H1 (cell line): ENCODE measurements at regions not wholly inside any gene's neighbourhood (a gene's known extent, or its start where the extent isn't known, plus 50 kb on each side); places are given as distances from the start of the nearest gene placed in this dataset.

Experiments used
- CTCF ChIA-PET: fragments of 300-600 bp; sonication (Branson Sonifier 250); formaldehyde crosslinking; loops from one replicate; lab custom pipeline; 2021; ENCODE audit not compliant: partially characterized antibody; lab: Charles Lee
- POLR2A ChIA-PET: fragments of 300-600 bp; sonication (Branson Sonifier 250); formaldehyde crosslinking; loops from one replicate; lab custom pipeline; 2021; ENCODE audit warnings: inconsistent platforms; ENCODE audit not compliant: partially characterized antibody; lab: Charles Lee
- DNase-seq, 2 experiments: peaks; one replicate each; pipeline versions ENCODE4 v3.0.0 to v3.0.0-alpha.2; 2010 to 2022; ENCODE audit warnings: low spot score in 2 of 2, low read depth in 1 of 2, mixed read lengths in 1 of 2
- FAIRE-seq: peaks from 2 replicates; lab custom pipeline; 2011; peaks lifted over from hg19 to GRCh38; lab: Jason Lieb, UNC
- H2AFZ ChIP-seq: 2 replicates; pipeline ENCODE4 v1.8.1; 2012; ENCODE audit warnings: low read length, inconsistent platforms
- H2AK5ac ChIP-seq: 2 replicates; pipeline ENCODE4 v1.6.1; 2013; ENCODE audit warnings: low read depth, low read length
- H2BK120ac ChIP-seq: replicated peaks from 2 replicates; pipeline ENCODE3; 2013; ENCODE audit warnings: low read depth, low read length, inconsistent platforms
- H2BK12ac ChIP-seq: 2 replicates; pipeline ENCODE4 v1.6.1; 2013; ENCODE audit warnings: low read depth, low read length
- H2BK15ac ChIP-seq: 2 replicates; pipeline ENCODE4 v1.6.1; 2013; ENCODE audit warnings: low read length
- H2BK20ac ChIP-seq: 2 replicates; pipeline ENCODE4 v1.6.1; 2013; ENCODE audit warnings: low read length
- H2BK5ac ChIP-seq: 2 replicates; pipeline ENCODE4 v1.6.1; 2013; ENCODE audit warnings: low read depth, low read length
- H3K14ac ChIP-seq: 2 replicates; pipeline ENCODE4 v1.6.1; 2013; ENCODE audit warnings: inconsistent platforms; ENCODE audit not compliant: insufficient read length
- H3K18ac ChIP-seq: 2 replicates; pipeline ENCODE4 v1.6.1; 2013; ENCODE audit warnings: low read length; ENCODE audit errors: extremely low read depth
- H3K23ac ChIP-seq: 2 replicates; pipeline ENCODE4 v1.6.1; 2013; ENCODE audit warnings: inconsistent platforms; ENCODE audit not compliant: insufficient read length
- H3K23me2 ChIP-seq: 2 replicates; pipeline ENCODE4 v1.6.1; 2013; ENCODE audit warnings: low read depth, low read length
- H3K27ac ChIP-seq: 2 replicates; pipeline ENCODE4 v1.6.1; 2011; ENCODE audit warnings: low read depth, low read length, inconsistent platforms
- H3K27me3 ChIP-seq, 4 experiments: replicated peaks in 1 of 4; 1 replicate in 1 of 4; 2 replicates in 3 of 4; pipeline versions ENCODE4 v1.6.1 to v1.8.1; 2011 to 2013; ENCODE audit warnings: low read length in 3 of 4, mild to moderate bottlenecking in 3 of 4, inconsistent platforms in 2 of 4, mixed read lengths in 2 of 4, moderate library complexity in 1 of 4; ENCODE audit not compliant: control insufficient read depth in 3 of 4, insufficient read depth in 3 of 4; ENCODE audit errors: extremely low read depth in 1 of 4
- H3K36me3 ChIP-seq, 4 experiments: 2 replicates each; pipeline versions ENCODE4 v1.6.1 to v1.8.1; 2011 to 2013; ENCODE audit warnings: mild to moderate bottlenecking in 4 of 4, low read length in 3 of 4, moderate library complexity in 2 of 4, control low read depth in 1 of 4, inconsistent platforms in 1 of 4; ENCODE audit not compliant: insufficient read depth in 4 of 4, control insufficient read depth in 2 of 4
- H3K4ac ChIP-seq: replicated peaks from 2 replicates; pipeline ENCODE3; 2013; ENCODE audit warnings: low read length, low read depth, mixed read lengths, inconsistent platforms; ENCODE audit not compliant: insufficient read length
- H3K4me1 ChIP-seq, 4 experiments: replicated peaks in 1 of 4; 1 replicate in 1 of 4; 2 replicates in 3 of 4; pipeline versions ENCODE4 v1.6.1 to v1.8.1; 2011 to 2013; ENCODE audit warnings: low read length in 3 of 4, inconsistent platforms in 2 of 4, mixed read lengths in 1 of 4; ENCODE audit not compliant: insufficient read depth in 4 of 4, control insufficient read depth in 3 of 4
- H3K4me2 ChIP-seq, 2 experiments: 2 replicates each; pipeline versions ENCODE4 v1.6.1 to v1.8.1; 2011 to 2013; ENCODE audit warnings: low read depth in 2 of 2, low read length in 2 of 2, control low read depth in 1 of 2, inconsistent platforms in 1 of 2, mild to moderate bottlenecking in 1 of 2; ENCODE audit not compliant: insufficient read depth in 1 of 2
- H3K4me3 ChIP-seq, 4 experiments: fragments of 200-600, 300-600 bp in 1 of 4; sonication (generic), shearing (Covaris generic), sonication (Bioruptor Twin) in 1 of 4; 2 replicates each; pipeline versions ENCODE4 v1.5.1 to v1.8.1; 2011 to 2016; ENCODE audit warnings: low read length in 4 of 4, low read depth in 3 of 4, control low read depth in 2 of 4, inconsistent platforms in 2 of 4, mild to moderate bottlenecking in 2 of 4, mixed read lengths in 1 of 4, moderate library complexity in 1 of 4; ENCODE audit not compliant: insufficient read depth in 2 of 4; ENCODE audit errors: extremely low read depth in 1 of 4
- H3K56ac ChIP-seq: replicated peaks from 2 replicates; pipeline ENCODE3; 2013; ENCODE audit warnings: low read depth, mild to moderate bottlenecking, mixed read lengths, low read length, inconsistent platforms; ENCODE audit not compliant: insufficient read length
- H3K79me1 ChIP-seq: 2 replicates; pipeline ENCODE4 v1.6.1; 2013; ENCODE audit warnings: low read depth, low read length, control low read depth
- H3K79me2 ChIP-seq, 2 experiments: 2 replicates each; pipeline versions ENCODE4 v1.6.1 to v1.8.1; 2012 to 2013; ENCODE audit warnings: low read length in 2 of 2, mild to moderate bottlenecking in 2 of 2, inconsistent platforms in 1 of 2; ENCODE audit not compliant: insufficient read depth in 2 of 2, control insufficient read depth in 1 of 2
- H3K9ac ChIP-seq, 4 experiments: replicated peaks in 1 of 4; 1 replicate in 1 of 4; 2 replicates in 3 of 4; pipeline versions ENCODE4 v1.6.1 to v1.8.1; 2011 to 2013; ENCODE audit warnings: low read depth in 3 of 4, low read length in 3 of 4, control low read depth in 2 of 4, mild to moderate bottlenecking in 2 of 4, moderate library complexity in 2 of 4, inconsistent platforms in 1 of 4; ENCODE audit errors: extremely low read depth in 1 of 4
- H3K9me3 ChIP-seq, 2 experiments: 2 replicates each; pipeline versions ENCODE4 v1.6.1 to v1.8.1; 2012 to 2013; ENCODE audit warnings: mild to moderate bottlenecking in 2 of 2, moderate library complexity in 2 of 2, control low read depth in 1 of 2, inconsistent platforms in 1 of 2, low read depth in 1 of 2, low read length in 1 of 2, mixed read lengths in 1 of 2; ENCODE audit not compliant: insufficient read depth in 2 of 2
- H4K20me1 ChIP-seq, 2 experiments: replicated peaks in 1 of 2; 2 replicates each; pipeline versions ENCODE3 to v1.8.1; 2011 to 2013; ENCODE audit warnings: inconsistent platforms in 2 of 2, low read length in 2 of 2, mild to moderate bottlenecking in 1 of 2; ENCODE audit not compliant: insufficient read depth in 2 of 2, control insufficient read depth in 1 of 2
- H4K5ac ChIP-seq: 2 replicates; pipeline ENCODE4 v1.6.1; 2013; ENCODE audit warnings: low read length, low read depth, mixed read lengths, inconsistent platforms; ENCODE audit not compliant: insufficient read length
- H4K8ac ChIP-seq: 2 replicates; pipeline ENCODE4 v1.8.0; 2013; ENCODE audit warnings: mild to moderate bottlenecking, moderate library complexity, low read length, inconsistent platforms; ENCODE audit not compliant: insufficient read depth; ENCODE audit errors: extremely low read depth
- H4K91ac ChIP-seq: replicated peaks from 2 replicates; pipeline ENCODE3; 2013; ENCODE audit warnings: low read length, mixed read lengths, inconsistent platforms; ENCODE audit not compliant: insufficient read length
- WGBS, 2 experiments: shearing (Covaris generic) in 1 of 2; methylation state at CpG; one replicate each; pipeline versions ENCODE4 v1.1.6 to v1.1.7; 2013 to 2015; ENCODE audit warnings: low lambda C conversion rate in 2 of 2, mixed read lengths in 2 of 2, inconsistent platforms in 1 of 2, low coverage in 1 of 2, missing lambda C conversion rate in 1 of 2; ENCODE audit not compliant: insufficient replicate concordance in 2 of 2, insufficient coverage in 1 of 2, insufficient read length in 1 of 2; ENCODE audit errors: extremely low coverage in 1 of 2, missing lambda C conversion rate in 1 of 2; 5-methylcytosine and 5-hydroxymethylcytosine counted together
- TF ChIP-seq, protein P1 (sequence below): IDR thresholded peaks from 2 replicates; pipeline ENCODE4 v1.6.1; 2012; ENCODE audit warnings: inconsistent platforms

DNA sequence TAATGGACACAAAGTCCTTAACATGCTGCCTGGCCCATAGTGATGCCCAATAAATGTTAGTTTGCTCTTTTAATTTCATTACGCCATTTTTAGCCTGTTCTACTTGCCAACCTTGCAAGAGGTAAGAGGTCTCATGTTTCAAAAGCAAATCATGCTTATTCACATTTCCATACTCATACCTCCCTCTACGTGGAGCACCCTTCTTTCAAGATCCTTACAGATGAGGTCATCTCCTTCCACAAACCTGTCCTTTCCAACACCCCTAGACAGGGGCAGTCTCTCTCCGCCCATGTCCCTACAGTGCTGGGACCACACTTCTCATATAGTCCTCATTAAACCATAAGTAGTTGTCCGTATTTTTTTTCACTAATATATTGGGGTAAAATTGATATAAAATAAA is 271.3 kb downstream of the FGFR2 start:
- H3K23me2 ChIP-seq: no peaks in the 10 kb centered on the region; the same call in 1 of the 2 replicates
- ChIA-PET POLR2A (no interaction called here), CTCF (no interaction called here)
- no peak overlapping the region; the same call in 1 of the 2 replicates for H2BK15ac ChIP-seq
- peaks cover 0 to 3% of the 10 kb centered on the region in 2 experiments; a peak in 1 of 4 replicates for H3K9me3 ChIP-seq
- WGBS, 2 experiments: 93% methylated on average over 4 of the region's 4 CpGs; no CpG with 5 or more reads in 1 of the 2 experiments
- H3K9ac ChIP-seq: no peak overlapping the region
- no peak overlapping the region for H3K18ac ChIP-seq
- FAIRE-seq (no peak), DNase-seq (no peak)
- H3K4me3 ChIP-seq: no peak overlapping the region
- H3K56ac ChIP-seq: no peak overlapping the region
- H3K4me1 ChIP-seq: no peaks in the 10 kb centered on the region; a peak in 1 of 7 replicates
- no peak overlapping the region for H3K4me2 ChIP-seq
- no peak overlapping the region for H2AFZ ChIP-seq
- H4K91ac ChIP-seq: no peak overlapping the region
- no peak overlapping the region for H2BK5ac ChIP-seq
- no peak overlapping the region for H3K4ac ChIP-seq
- no peaks in the 10 kb centered on the region for H3K79me1 ChIP-seq
- no peak overlapping the region; the same call in 1 of the 2 replicates for H2BK12ac ChIP-seq
- H4K20me1 ChIP-seq: no peaks in the 10 kb centered on the region
- H3K27ac ChIP-seq: no peak overlapping the region
- H4K5ac ChIP-seq: no peak overlapping the region
- H3K36me3 ChIP-seq: no peaks in the 10 kb centered on the region
- H3K79me2 ChIP-seq: no peaks in the 10 kb centered on the region
- H4K8ac ChIP-seq: no peak overlapping the region
- H3K27me3 ChIP-seq: no peaks in the 10 kb centered on the region
- no peak overlapping the region for H3K14ac ChIP-seq
- H3K23ac ChIP-seq: no peak overlapping the region
- H2BK20ac ChIP-seq: no peak overlapping the region
- H2AK5ac ChIP-seq: no peak overlapping the region
- H2BK120ac ChIP-seq: no peak overlapping the region
- TF ChIP-seq, protein P1, sequence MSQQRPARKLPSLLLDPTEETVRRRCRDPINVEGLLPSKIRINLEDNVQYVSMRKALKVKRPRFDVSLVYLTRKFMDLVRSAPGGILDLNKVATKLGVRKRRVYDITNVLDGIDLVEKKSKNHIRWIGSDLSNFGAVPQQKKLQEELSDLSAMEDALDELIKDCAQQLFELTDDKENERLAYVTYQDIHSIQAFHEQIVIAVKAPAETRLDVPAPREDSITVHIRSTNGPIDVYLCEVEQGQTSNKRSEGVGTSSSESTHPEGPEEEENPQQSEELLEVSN: no peak
